ENCODE measurements at regions not wholly inside any gene's neighbourhood (a gene's known extent, or its start where the extent isn't known, plus 50 kb on each side); places are given as distances from the start of the nearest gene placed in this dataset.

- TF ChIP-seq CTCF (IDR thresholded peaks at IDR 0.05; ENCODE audit: borderline replicate concordance, extremely low read depth, low read length, poor library complexity, severe bottlenecking) (no peak), EZH2 (IDR thresholded peaks at IDR 0.05; ENCODE audit: borderline replicate concordance, low read depth, low read length, severe bottlenecking) (no peak)
Observed at GRCh38 chr9:10957878-10958277, 345.1 kb upstream of the PTPRD start.
